B cell (primary cell): ENCODE measurements at regions not wholly inside any gene's neighbourhood (a gene's known extent, or its start where the extent isn't known, plus 50 kb on each side); places are given as distances from the start of the nearest gene placed in this dataset.

Experiments
- ATAC-seq: fragments of 200-7000 bp; cut with Tn5 transposase; one replicate; pipeline ENCODE4 v1.10.0; 2021; ENCODE audit warnings: low read depth, mild to moderate bottlenecking, moderate number of reproducible peaks, moderate library complexity
- CTCF ChIA-PET: fragments of 350-600 bp; sonication (Branson Sonifier 250); formaldehyde crosslinking; loops from one replicate; lab custom pipeline; 2021; ENCODE audit warnings: antibody characterized with exemption, inconsistent platforms; lab: Charles Lee
- POLR2A ChIA-PET: fragments of 350-600 bp; sonication (Branson Sonifier 250); formaldehyde crosslinking; loops from one replicate; lab custom pipeline; 2021; ENCODE audit warnings: antibody characterized with exemption; lab: Charles Lee
- DNase-seq: peaks from one replicate; pipeline ENCODE4 v3.0.0; 2013
- H2AFZ ChIP-seq: 2 replicates; pipeline ENCODE4 v1.6.1; 2012; ENCODE audit warnings: mild to moderate bottlenecking, low read depth, low read length; ENCODE audit not compliant: insufficient read depth, poor library complexity, severe bottlenecking
- H3K27ac ChIP-seq, 2 donors: 1 replicate in 1 of 2; 2 replicates in 1 of 2; pipeline ENCODE4 v1.5.1; 2012 to 2013; ENCODE audit warnings: low read length in 2 of 2, mild to moderate bottlenecking in 2 of 2, moderate library complexity in 1 of 2
- H3K27me3 ChIP-seq, 4 experiments: fragments of 200-600 bp in 1 of 4; sonication (generic) in 1 of 4; replicated peaks in 1 of 4; 1 replicate in 2 of 4; 2 replicates in 2 of 4; pipeline versions ENCODE4 v1.6.1 to v1.7.0; 2013 to 2016; ENCODE audit warnings: low read length in 3 of 4, mild to moderate bottlenecking in 2 of 4, mixed read lengths in 1 of 4, moderate library complexity in 1 of 4; ENCODE audit not compliant: insufficient read depth in 4 of 4, control insufficient read depth in 3 of 4; ENCODE audit errors: control extremely low read depth in 1 of 4
- H3K36me3 ChIP-seq, 2 experiments: replicated peaks in 1 of 2; 1 replicate in 1 of 2; 2 replicates in 1 of 2; pipeline versions ENCODE4 v1.6.1 to v1.7.1; 2013; ENCODE audit warnings: low read length in 1 of 2; ENCODE audit not compliant: insufficient read depth in 2 of 2, control insufficient read depth in 1 of 2; ENCODE audit errors: control extremely low read depth in 1 of 2, extremely low read depth in 1 of 2
- H3K4me1 ChIP-seq, 2 donors: fragments of 200-600 bp in 1 of 2; sonication (generic) in 1 of 2; 1 replicate in 1 of 2; 2 replicates in 1 of 2; pipeline versions ENCODE4 v1.5.1 to v1.6.1; 2013 to 2017; ENCODE audit warnings: low read length in 2 of 2; ENCODE audit not compliant: control insufficient read depth in 2 of 2, insufficient read depth in 2 of 2
- H3K4me2 ChIP-seq: replicated peaks from 2 replicates; pipeline ENCODE3; 2012; ENCODE audit warnings: mild to moderate bottlenecking, low read depth, low read length; ENCODE audit not compliant: poor library complexity, severe bottlenecking
- H3K4me3 ChIP-seq, 5 experiments: fragments of 200-600 bp in 1 of 5; sonication (generic) in 1 of 5; 1 replicate in 3 of 5; 2 replicates in 2 of 5; pipeline versions ENCODE4 v1.5.1 to v1.7.0; 2011 to 2016; ENCODE audit warnings: low read length in 4 of 5, mild to moderate bottlenecking in 4 of 5, low read depth in 2 of 5, control low read depth in 1 of 5, moderate library complexity in 1 of 5; ENCODE audit not compliant: insufficient read depth in 1 of 5; ENCODE audit errors: control extremely low read depth in 1 of 5, extremely low read depth in 1 of 5
- H3K79me2 ChIP-seq: fragments of 200-600 bp; sonication (generic); one replicate; pipeline ENCODE4 v1.6.0; 2016; ENCODE audit warnings: low read length; ENCODE audit not compliant: control insufficient read depth, insufficient read depth
- H3K9ac ChIP-seq: fragments of 200-600 bp; sonication (generic); 2 replicates; pipeline ENCODE4 v1.6.1; 2017; ENCODE audit warnings: mild to moderate bottlenecking, low read length, moderate library complexity
- H3K9me3 ChIP-seq, 3 donors: one replicate each; pipeline versions ENCODE4 v1.6.1 to v1.7.1; 2013; ENCODE audit warnings: low read length in 2 of 3; ENCODE audit not compliant: control insufficient read depth in 2 of 3, insufficient read depth in 1 of 3; ENCODE audit errors: control extremely low read depth in 1 of 3
- H4K20me1 ChIP-seq: 2 replicates; pipeline ENCODE4 v1.6.0; 2012; ENCODE audit warnings: mild to moderate bottlenecking, low read length; ENCODE audit not compliant: insufficient read depth, control insufficient read depth, poor library complexity, severe bottlenecking
- H3K27ac Mint-ChIP-seq: one replicate; pipeline ENCODE4 v1.8.0; 2021; ENCODE audit warnings: mixed read lengths
- H3K27me3 Mint-ChIP-seq: one replicate; pipeline ENCODE4 v1.8.0; 2021; ENCODE audit warnings: mixed read lengths
- H3K4me1 Mint-ChIP-seq: one replicate; pipeline ENCODE4 v1.8.0; 2021; ENCODE audit warnings: mixed read lengths
- H3K4me3 Mint-ChIP-seq: one replicate; pipeline ENCODE4 v1.8.0; 2021; ENCODE audit warnings: mixed read lengths
- H3K9me3 Mint-ChIP-seq: one replicate; pipeline ENCODE4 v1.8.0; 2022; ENCODE audit warnings: mixed read lengths; ENCODE audit not compliant: insufficient read depth
- EZH2 ChIP-seq: IDR thresholded peaks from 2 replicates; pipeline ENCODE4 v1.6.1; 2012; ENCODE audit warnings: borderline replicate concordance, low read depth, mild to moderate bottlenecking, moderate library complexity, low read length; ENCODE audit not compliant: insufficient read depth, poor library complexity, severe bottlenecking
- WGBS: methylation state at CpG from one replicate; pipeline ENCODE4 v1.1.5; 2013; ENCODE audit warnings: missing lambda C conversion rate; ENCODE audit not compliant: insufficient coverage; 5-methylcytosine and 5-hydroxymethylcytosine counted together
- intact Hi-C: fragments of 100-400 bp; cut with micrococcal nuclease; formaldehyde crosslinking; loops from one replicate; pipeline ENCODE4 v1.10.0; 2022
- TF ChIP-seq, protein P1 (sequence below): fragments of 200-600 bp; IDR thresholded peaks from one replicate; pipeline ENCODE4 v1.8.0; 2022; ENCODE audit warnings: antibody characterized with exemption, mild to moderate bottlenecking

GRCh38 chr3:514192-514591, 317.6 kb downstream of the CHL1 start:
- DNase-seq, result no peak
- Histone ChIP-seq H3K4me2 (no peak overlapping the region), H4K20me1 (no peaks in the 10 kb centered on the region), H3K9me3 (no peaks in the 10 kb centered on the region), H3K79me2 (no peaks in the 10 kb centered on the region), H3K4me1 (no peaks in the 10 kb centered on the region), H3K36me3 (no peaks in the 10 kb centered on the region), H3K27me3 (no peaks in the 10 kb centered on the region), H3K9ac (no peak overlapping the region), H3K27ac (no peak overlapping the region), H2AFZ (no peak overlapping the region), H3K4me3 (no peak overlapping the region)
- ChIA-PET CTCF (no interaction called here), POLR2A (no interaction called here)
- no peak overlapping the region for H3K27ac Mint-ChIP-seq
- intact Hi-C loops, result no loop called here
- H3K4me3 Mint-ChIP-seq, result no peak overlapping the region
- H3K4me1 Mint-ChIP-seq, result no peaks in the 10 kb centered on the region
- ATAC-seq, result no peak
- TF ChIP-seq, protein P1, sequence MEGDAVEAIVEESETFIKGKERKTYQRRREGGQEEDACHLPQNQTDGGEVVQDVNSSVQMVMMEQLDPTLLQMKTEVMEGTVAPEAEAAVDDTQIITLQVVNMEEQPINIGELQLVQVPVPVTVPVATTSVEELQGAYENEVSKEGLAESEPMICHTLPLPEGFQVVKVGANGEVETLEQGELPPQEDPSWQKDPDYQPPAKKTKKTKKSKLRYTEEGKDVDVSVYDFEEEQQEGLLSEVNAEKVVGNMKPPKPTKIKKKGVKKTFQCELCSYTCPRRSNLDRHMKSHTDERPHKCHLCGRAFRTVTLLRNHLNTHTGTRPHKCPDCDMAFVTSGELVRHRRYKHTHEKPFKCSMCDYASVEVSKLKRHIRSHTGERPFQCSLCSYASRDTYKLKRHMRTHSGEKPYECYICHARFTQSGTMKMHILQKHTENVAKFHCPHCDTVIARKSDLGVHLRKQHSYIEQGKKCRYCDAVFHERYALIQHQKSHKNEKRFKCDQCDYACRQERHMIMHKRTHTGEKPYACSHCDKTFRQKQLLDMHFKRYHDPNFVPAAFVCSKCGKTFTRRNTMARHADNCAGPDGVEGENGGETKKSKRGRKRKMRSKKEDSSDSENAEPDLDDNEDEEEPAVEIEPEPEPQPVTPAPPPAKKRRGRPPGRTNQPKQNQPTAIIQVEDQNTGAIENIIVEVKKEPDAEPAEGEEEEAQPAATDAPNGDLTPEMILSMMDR, result no peak
- TF ChIP-seq EZH2, result no peak
- H3K9me3 Mint-ChIP-seq, result peaks cover 4% of the 10 kb centered on the region
- 100% methylated on average over 2 of the region's 2 CpGs for WGBS
- H3K27me3 Mint-ChIP-seq, result peaks cover 3% of the 10 kb centered on the region

GRCh38 chr3:519026-519425, 322.5 kb downstream of the CHL1 start:
- Histone ChIP-seq H3K79me2 (no peaks in the 10 kb centered on the region), H3K27ac (no peak overlapping the region), H3K9ac (no peak overlapping the region), H3K4me3 (no peak overlapping the region), H3K4me1 (no peaks in the 10 kb centered on the region), H3K36me3 (no peaks in the 10 kb centered on the region), H2AFZ (no peak overlapping the region), H3K9me3 (no peaks in the 10 kb centered on the region), H3K27me3 (no peaks in the 10 kb centered on the region), H4K20me1 (no peaks in the 10 kb centered on the region), H3K4me2 (no peak overlapping the region)
- intact Hi-C loops, result no loop called here
- no peak for ATAC-seq
- Mint-ChIP-seq H3K4me1 (no peaks in the 10 kb centered on the region), H3K4me3 (no peak overlapping the region), H3K9me3 (no peaks in the 10 kb centered on the region), H3K27me3 (no peaks in the 10 kb centered on the region), H3K27ac (no peak overlapping the region)
- ChIA-PET CTCF (interaction anchor here (0.7 kb wide), 1 partner anchor 125 kb away, joined by 3 read pairs; no protein-coding TSS in a partner anchor), POLR2A (no interaction called here)
- no peak for DNase-seq
- 100% methylated on average over 3 of the region's 3 CpGs for WGBS
- TF ChIP-seq EZH2, result no peak
